ENCODE measurements at regions not wholly inside any gene's neighbourhood (a gene's known extent, or its start where the extent isn't known, plus 50 kb on each side); places are given as distances from the start of the nearest gene placed in this dataset.

DNA sequence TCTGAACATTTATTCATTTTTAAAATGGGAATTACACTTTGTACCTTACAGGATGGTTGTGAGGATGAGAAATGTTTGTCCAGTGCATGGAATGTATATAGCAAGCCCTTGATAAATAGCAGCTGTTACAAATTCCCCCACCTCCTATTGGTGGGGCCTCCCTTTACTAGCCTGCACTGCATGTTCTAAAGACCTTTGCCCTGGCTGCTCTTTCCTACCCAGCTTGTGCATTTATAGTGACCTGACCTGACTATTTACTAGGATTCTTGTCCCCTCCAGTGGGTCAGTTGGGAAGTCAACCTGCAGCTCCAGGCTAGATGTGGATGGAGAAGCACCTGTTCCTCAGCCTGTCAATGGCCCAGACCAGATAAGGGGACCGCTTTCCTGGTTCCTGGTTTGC lies 180.3 kb downstream of the HIPK3 start:
- TF ChIP-seq, protein P1, sequence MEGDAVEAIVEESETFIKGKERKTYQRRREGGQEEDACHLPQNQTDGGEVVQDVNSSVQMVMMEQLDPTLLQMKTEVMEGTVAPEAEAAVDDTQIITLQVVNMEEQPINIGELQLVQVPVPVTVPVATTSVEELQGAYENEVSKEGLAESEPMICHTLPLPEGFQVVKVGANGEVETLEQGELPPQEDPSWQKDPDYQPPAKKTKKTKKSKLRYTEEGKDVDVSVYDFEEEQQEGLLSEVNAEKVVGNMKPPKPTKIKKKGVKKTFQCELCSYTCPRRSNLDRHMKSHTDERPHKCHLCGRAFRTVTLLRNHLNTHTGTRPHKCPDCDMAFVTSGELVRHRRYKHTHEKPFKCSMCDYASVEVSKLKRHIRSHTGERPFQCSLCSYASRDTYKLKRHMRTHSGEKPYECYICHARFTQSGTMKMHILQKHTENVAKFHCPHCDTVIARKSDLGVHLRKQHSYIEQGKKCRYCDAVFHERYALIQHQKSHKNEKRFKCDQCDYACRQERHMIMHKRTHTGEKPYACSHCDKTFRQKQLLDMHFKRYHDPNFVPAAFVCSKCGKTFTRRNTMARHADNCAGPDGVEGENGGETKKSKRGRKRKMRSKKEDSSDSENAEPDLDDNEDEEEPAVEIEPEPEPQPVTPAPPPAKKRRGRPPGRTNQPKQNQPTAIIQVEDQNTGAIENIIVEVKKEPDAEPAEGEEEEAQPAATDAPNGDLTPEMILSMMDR (IDR thresholded peaks at IDR 0.05; ENCODE audit: extremely low read depth in 1 of 2, insufficient read depth in 1 of 2, low read depth in 1 of 2, low read length in 2 of 2): no peak
- TF ChIP-seq EZH2 (IDR thresholded peaks at IDR 0.05; ENCODE audit: borderline replicate concordance, low read depth, low read length, severe bottlenecking) (no peak), JUN (IDR thresholded peaks at IDR 0.05; ENCODE audit: borderline replicate concordance, insufficient read depth, insufficient read length, low read depth) (no peak)
